Stomach (tissue), 8 donors: ENCODE measurements at regions not wholly inside any gene's neighbourhood (a gene's known extent, or its start where the extent isn't known, plus 50 kb on each side); places are given as distances from the start of the nearest gene placed in this dataset.

ENCODE experiments used
- DNase-seq, 2 donors: peaks; one replicate each; pipeline versions ENCODE4 v3.0.0 to v3.0.0-alpha.2; 2013 to 2019
- H3K27ac ChIP-seq, 5 donors: fragments of 200-600 bp in 4 of 5; sonication (generic) in 4 of 5; one replicate each; pipeline ENCODE4 v1.5.1; 2013 to 2019; ENCODE audit warnings: mild to moderate bottlenecking in 1 of 5, moderate library complexity in 1 of 5
- H3K27me3 ChIP-seq, 3 donors: fragments of 200-600 bp; sonication (generic); one replicate each; pipeline ENCODE4 v1.5.1; 2017 to 2019; ENCODE audit warnings: mixed run types in 1 of 3
- H3K36me3 ChIP-seq, 4 donors: fragments of 200-600 bp; sonication (generic); 1 replicate in 3 of 4; 2 replicates in 1 of 4; pipeline ENCODE4 v1.5.1; 2016 to 2019
- H3K4me1 ChIP-seq, 4 donors: fragments of 200-600 bp; sonication (generic); one replicate each; pipeline ENCODE4 v1.5.1; 2016 to 2019
- H3K4me3 ChIP-seq, 4 donors: fragments of 200-600 bp; sonication (generic) in 3 of 4; one replicate each; pipeline ENCODE4 v1.5.1; 2016 to 2019; ENCODE audit warnings: mild to moderate bottlenecking in 1 of 4
- H3K9me3 ChIP-seq, 4 donors: fragments of 200-600 bp; sonication (generic); one replicate each; pipeline ENCODE4 v1.5.1; 2016 to 2019
- CTCF ChIP-seq, 7 experiments: fragments of 450-650 bp in 4 of 7; fragments of 200-600 bp in 3 of 7; sonication (generic) in 3 of 7; IDR thresholded peaks; one replicate each; pipeline ENCODE4 v1.5.1; 2016 to 2019; ENCODE audit warnings: antibody characterized with exemption in 7 of 7, control low read depth in 2 of 7, mild to moderate bottlenecking in 1 of 7
- EP300 ChIP-seq: sonication (generic); formaldehyde crosslinking; IDR thresholded peaks from one replicate; pipeline ENCODE4 v1.6.1; 2017; ENCODE audit warnings: antibody characterized with exemption
- POLR2A ChIP-seq, 4 donors: fragments of 450-650 bp; IDR thresholded peaks; one replicate each; pipeline ENCODE4 v1.6.1; 2016; ENCODE audit warnings: antibody characterized with exemption in 4 of 4, control low read depth in 2 of 4, mild to moderate bottlenecking in 1 of 4, moderate library complexity in 1 of 4
- POLR2AphosphoS5 ChIP-seq, 3 donors: sonication (generic); formaldehyde crosslinking; IDR thresholded peaks; one replicate each; pipeline ENCODE4 v1.6.1; 2016; ENCODE audit warnings: antibody characterized with exemption in 3 of 3
- WGBS, 5 donors: extraction: QIAGEN DNeasy Blood & Tissue Kit in 3 of 5; methylation state at CpG; one replicate each; pipeline versions ENCODE4 v1.1.5 to v1.1.7; 2013 to 2018; 5-methylcytosine and 5-hydroxymethylcytosine counted together
- intact Hi-C: fragments of 100-400 bp; cut with DNase I; formaldehyde crosslinking; loops from one replicate; pipeline ENCODE4 v1.15.1; 2023; ENCODE audit warnings: low total_unique reads
- donor health status: healthy with polysubstance abuse.
- donor health status: Bipolar disorder and iron deficiency.
- donor health status: healthy.

- Histone ChIP-seq H3K36me3 (no peaks in the 10 kb centered on the region), H3K4me1 (no peaks in the 10 kb centered on the region), H3K27me3 (no peaks in the 10 kb centered on the region), H3K27ac (no peak overlapping the region), H3K4me3 (no peak overlapping the region), H3K9me3 (no peaks in the 10 kb centered on the region)
- intact Hi-C loops: no loop called here
- TF ChIP-seq POLR2A (IDR thresholded peaks at IDR 0.05) (no peak), POLR2AphosphoS5 (IDR thresholded peaks at IDR 0.05) (peak in 1 of 3 donors; percentile 14), CTCF (IDR thresholded peaks at IDR 0.05) (no peak)
- peak in 1 of 2 donors; percentile 9 for DNase-seq
These were observed 1425.8 kb upstream of the C9orf72 start for GRCh38 chr9:28999057-28999456.

- peak in 1 of 2 donors; percentile 12 for DNase-seq
- WGBS, 5 donors: 50 to 57% (median 53%) methylated on average over 3 of the region's 3 CpGs
- no peaks in the 10 kb centered on the region for H3K9me3 ChIP-seq
- H3K27me3 ChIP-seq: no peaks in the 10 kb centered on the region
- H3K27ac ChIP-seq: peak overlapping the region in 1 of 5 donors; percentile 2
- H3K36me3 ChIP-seq: no peaks in the 10 kb centered on the region
- no peak overlapping the region for H3K4me3 ChIP-seq
- TF ChIP-seq CTCF (IDR thresholded peaks at IDR 0.05): no peak
- no peak for TF ChIP-seq POLR2A (IDR thresholded peaks at IDR 0.05)
- intact Hi-C loops: no loop called here
- H3K4me1 ChIP-seq: no peaks in the 10 kb centered on the region
These were observed 1426.5 kb upstream of the C9orf72 start for GRCh38 chr9:28999806-29000205.

- intact Hi-C loops: no loop called here
These were observed 1427.7 kb upstream of the C9orf72 start for GRCh38 chr9:29001006-29001405.

GRCh38 chr9:29004988-29005387 lies 1431.7 kb upstream of the C9orf72 start:
- Histone ChIP-seq H3K9me3 (no peaks in the 10 kb centered on the region), H3K36me3 (no peaks in the 10 kb centered on the region), H3K4me1 (no peaks in the 10 kb centered on the region), H3K27ac (no peak overlapping the region), H3K4me3 (no peak overlapping the region), H3K27me3 (no peaks in the 10 kb centered on the region)
- WGBS, 5 donors: 10 to 39% (median 24%) methylated on average over 1 of the region's 1 CpG
- DNase-seq: no peak
- intact Hi-C loops: no loop called here
- TF ChIP-seq POLR2A (IDR thresholded peaks at IDR 0.05) (no peak), EP300 (no peak), POLR2AphosphoS5 (IDR thresholded peaks at IDR 0.05) (no peak), CTCF (IDR thresholded peaks at IDR 0.05) (no peak)

More at GRCh38 chr9:29001006-29001405, 1427.7 kb upstream of the C9orf72 start:
- no peak for DNase-seq
- Histone ChIP-seq H3K9me3 (no peaks in the 10 kb centered on the region), H3K4me3 (no peak overlapping the region), H3K27ac (no peak overlapping the region), H3K4me1 (no peaks in the 10 kb centered on the region), H3K27me3 (no peaks in the 10 kb centered on the region), H3K36me3 (no peaks in the 10 kb centered on the region)
- TF ChIP-seq CTCF (IDR thresholded peaks at IDR 0.05) (no peak), POLR2AphosphoS5 (IDR thresholded peaks at IDR 0.05) (no peak)
- 58 to 70% (median 64%) methylated on average over 3 of the region's 3 CpGs for WGBS, 5 donors

GRCh38 chr9:29006628-29007027 lies 1433.3 kb upstream of the C9orf72 start:
- intact Hi-C loops: no loop called here
- TF ChIP-seq POLR2AphosphoS5 (IDR thresholded peaks at IDR 0.05) (no peak), POLR2A (IDR thresholded peaks at IDR 0.05) (no peak), CTCF (IDR thresholded peaks at IDR 0.05) (no peak), EP300 (no peak)
- no peak overlapping the region for H3K27ac ChIP-seq
- H3K36me3 ChIP-seq: no peaks in the 10 kb centered on the region
- DNase-seq: peak in 1 of 2 donors; percentile 25
- H3K9me3 ChIP-seq: no peaks in the 10 kb centered on the region
- H3K4me1 ChIP-seq: no peaks in the 10 kb centered on the region
- WGBS, 5 donors: 22 to 46% (median 35%) methylated on average over 4 of the region's 4 CpGs
- H3K27me3 ChIP-seq: no peaks in the 10 kb centered on the region
- H3K4me3 ChIP-seq: no peak overlapping the region
